Nephron progenitor cell (in vitro differentiated cells): ENCODE measurements at regions not wholly inside any gene's neighbourhood (a gene's known extent, or its start where the extent isn't known, plus 50 kb on each side); places are given as distances from the start of the nearest gene placed in this dataset.
A peak's percentile ranks its signal among the peaks of the same experiment; 100 is the strongest.

ENCODE experiments used
- DNase-seq: peaks from one replicate; pipeline ENCODE4 v3.0.0; 2021
- H3K27ac Mint-ChIP-seq: 2 replicates; pipeline ENCODE4 v1.8.0; 2021; ENCODE audit warnings: mild to moderate bottlenecking, moderate library complexity, mixed read lengths
- H3K27me3 Mint-ChIP-seq: 2 replicates; pipeline ENCODE4 v1.8.0; 2021; ENCODE audit warnings: mild to moderate bottlenecking, low read depth, mixed read lengths; ENCODE audit not compliant: poor library complexity
- H3K36me3 Mint-ChIP-seq: 2 replicates; pipeline ENCODE4 v1.8.0; 2021; ENCODE audit warnings: low read depth, mixed read lengths
- H3K4me1 Mint-ChIP-seq: 2 replicates; pipeline ENCODE4 v1.8.0; 2021; ENCODE audit warnings: mixed read lengths
- H3K4me3 Mint-ChIP-seq: 2 replicates; pipeline ENCODE4 v1.8.0; 2021; ENCODE audit warnings: mild to moderate bottlenecking, moderate library complexity, mixed read lengths
- H3K9me3 Mint-ChIP-seq: 2 replicates; pipeline ENCODE4 v1.8.0; 2021; ENCODE audit warnings: mild to moderate bottlenecking, moderate library complexity, mixed read lengths
- CTCF ChIP-seq: fragments of 200-600 bp; sonication (generic); IDR thresholded peaks from 2 replicates; pipeline ENCODE4 v1.5.0; 2021; ENCODE audit warnings: antibody characterized with exemption

GRCh38 chr9:30713243-30713642 lies 1671.2 kb upstream of the ACO1 start:
- Mint-ChIP-seq H3K4me1 (no peaks in the 10 kb centered on the region), H3K4me3 (no peak overlapping the region), H3K9me3 (no peaks in the 10 kb centered on the region), H3K36me3 (no peaks in the 10 kb centered on the region), H3K27ac (no peak overlapping the region), H3K27me3 (no peaks in the 10 kb centered on the region)
- no peak for DNase-seq
- TF ChIP-seq CTCF, result no peak

GRCh38 chr9:30714389-30714788 lies 1670.1 kb upstream of the ACO1 start:
- Mint-ChIP-seq H3K36me3 (no peaks in the 10 kb centered on the region), H3K9me3 (no peaks in the 10 kb centered on the region)
- no peak for TF ChIP-seq CTCF

GRCh38 chr9:30718483-30718882 lies 1666.0 kb upstream of the ACO1 start:
- no peaks in the 10 kb centered on the region for H3K36me3 Mint-ChIP-seq
- H3K4me1 Mint-ChIP-seq, result peaks cover 16% of the 10 kb centered on the region
- no peak for DNase-seq

More at GRCh38 chr9:30714389-30714788, 1670.1 kb upstream of the ACO1 start:
- Mint-ChIP-seq H3K27me3 (no peaks in the 10 kb centered on the region), H3K4me1 (no peaks in the 10 kb centered on the region), H3K4me3 (no peak overlapping the region), H3K27ac (no peak overlapping the region)
- no peak for DNase-seq

GRCh38 chr9:30722065-30722464 lies 1662.4 kb upstream of the ACO1 start:
- H3K36me3 Mint-ChIP-seq, result no peaks in the 10 kb centered on the region
- H3K27me3 Mint-ChIP-seq, result peaks cover 5% of the 10 kb centered on the region
- no peak for TF ChIP-seq CTCF
- peaks cover 16% of the 10 kb centered on the region for H3K4me1 Mint-ChIP-seq
- H3K4me3 Mint-ChIP-seq, result no peak overlapping the region
- H3K9me3 Mint-ChIP-seq, result no peaks in the 10 kb centered on the region
- H3K27ac Mint-ChIP-seq, result peak overlapping the region; percentile 43
- DNase-seq, result peak; percentile 32

More at GRCh38 chr9:30718483-30718882, 1666.0 kb upstream of the ACO1 start:
- H3K9me3 Mint-ChIP-seq, result no peaks in the 10 kb centered on the region
- no peak for TF ChIP-seq CTCF
- no peak overlapping the region for H3K27ac Mint-ChIP-seq
- no peak overlapping the region for H3K4me3 Mint-ChIP-seq
- no peaks in the 10 kb centered on the region for H3K27me3 Mint-ChIP-seq

- H3K27me3 Mint-ChIP-seq, result peaks cover 5% of the 10 kb centered on the region
- H3K27ac Mint-ChIP-seq, result no peak overlapping the region
- H3K4me1 Mint-ChIP-seq, result peaks cover 16% of the 10 kb centered on the region
- no peak for TF ChIP-seq CTCF
- no peak overlapping the region for H3K4me3 Mint-ChIP-seq
- no peak for DNase-seq
- no peaks in the 10 kb centered on the region for H3K36me3 Mint-ChIP-seq
- no peaks in the 10 kb centered on the region for H3K9me3 Mint-ChIP-seq
Observed at GRCh38 chr9:30723656-30724055, 1660.8 kb upstream of the ACO1 start.

GRCh38 chr9:30732060-30732459 lies 1652.4 kb upstream of the ACO1 start:
- TF ChIP-seq CTCF, result no peak
- Mint-ChIP-seq H3K9me3 (no peaks in the 10 kb centered on the region), H3K36me3 (no peaks in the 10 kb centered on the region), H3K27me3 (peaks cover 3% of the 10 kb centered on the region), H3K4me1 (no peaks in the 10 kb centered on the region), H3K27ac (no peak overlapping the region), H3K4me3 (no peak overlapping the region)
- no peak for DNase-seq
